ENCODE measurements at regions not wholly inside any gene's neighbourhood (a gene's known extent, or its start where the extent isn't known, plus 50 kb on each side); places are given as distances from the start of the nearest gene placed in this dataset.

- TF ChIP-seq CTCF (IDR thresholded peaks at IDR 0.05) (no peak), POLR2AphosphoS5 (IDR thresholded peaks at IDR 0.05) (no peak), POLR2A (IDR thresholded peaks at IDR 0.05) (no peak), EP300 (IDR thresholded peaks at IDR 0.05) (no peak)
Observed at GRCh38 chr13:81139987-81140386, 799.1 kb upstream of the SPRY2 start.

Data from gastroesophageal sphincter (tissue), 3 donors.